ENCODE measurements at regions not wholly inside any gene's neighbourhood (a gene's known extent, or its start where the extent isn't known, plus 50 kb on each side); places are given as distances from the start of the nearest gene placed in this dataset.

DNA sequence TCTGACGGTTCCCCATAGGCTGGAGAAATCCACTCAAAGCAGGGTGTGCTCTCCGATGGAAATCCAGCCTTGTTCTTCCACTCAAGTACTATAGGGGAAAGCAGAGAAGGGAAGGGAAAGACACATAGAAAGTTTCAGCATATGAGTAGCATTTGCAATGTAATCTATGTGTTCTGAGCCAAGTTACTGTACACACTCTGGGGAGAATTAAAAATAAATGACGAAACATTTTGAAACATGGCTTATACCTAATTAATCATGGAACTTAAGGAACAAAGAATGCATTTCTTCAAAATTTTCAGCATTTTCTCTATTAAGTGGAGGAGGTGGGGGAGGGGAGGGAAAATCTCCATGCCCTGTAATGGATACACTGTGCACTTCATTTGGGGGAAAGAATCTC lies 198.1 kb upstream of the HABP2 start:
- no peaks in the 10 kb centered on the region for H3K36me3 Mint-ChIP-seq (ENCODE audit: insufficient read depth)
- no peak for DNase-seq (ENCODE audit: low spot score, unreplicated experiment)
- H3K9me3 Mint-ChIP-seq (ENCODE audit: low read depth) = no peaks in the 10 kb centered on the region
- H3K27me3 Mint-ChIP-seq = peaks cover 42% of the 10 kb centered on the region
- no peak overlapping the region for H3K4me3 Mint-ChIP-seq (ENCODE audit: low read depth)
- TF ChIP-seq, protein P1, sequence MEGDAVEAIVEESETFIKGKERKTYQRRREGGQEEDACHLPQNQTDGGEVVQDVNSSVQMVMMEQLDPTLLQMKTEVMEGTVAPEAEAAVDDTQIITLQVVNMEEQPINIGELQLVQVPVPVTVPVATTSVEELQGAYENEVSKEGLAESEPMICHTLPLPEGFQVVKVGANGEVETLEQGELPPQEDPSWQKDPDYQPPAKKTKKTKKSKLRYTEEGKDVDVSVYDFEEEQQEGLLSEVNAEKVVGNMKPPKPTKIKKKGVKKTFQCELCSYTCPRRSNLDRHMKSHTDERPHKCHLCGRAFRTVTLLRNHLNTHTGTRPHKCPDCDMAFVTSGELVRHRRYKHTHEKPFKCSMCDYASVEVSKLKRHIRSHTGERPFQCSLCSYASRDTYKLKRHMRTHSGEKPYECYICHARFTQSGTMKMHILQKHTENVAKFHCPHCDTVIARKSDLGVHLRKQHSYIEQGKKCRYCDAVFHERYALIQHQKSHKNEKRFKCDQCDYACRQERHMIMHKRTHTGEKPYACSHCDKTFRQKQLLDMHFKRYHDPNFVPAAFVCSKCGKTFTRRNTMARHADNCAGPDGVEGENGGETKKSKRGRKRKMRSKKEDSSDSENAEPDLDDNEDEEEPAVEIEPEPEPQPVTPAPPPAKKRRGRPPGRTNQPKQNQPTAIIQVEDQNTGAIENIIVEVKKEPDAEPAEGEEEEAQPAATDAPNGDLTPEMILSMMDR (IDR thresholded peaks at IDR 0.05; ENCODE audit: unreplicated experiment) = no peak
- no peak overlapping the region for H3K27ac Mint-ChIP-seq
- peaks cover 12% of the 10 kb centered on the region for H3K4me1 Mint-ChIP-seq (ENCODE audit: low read depth)

DNA sequence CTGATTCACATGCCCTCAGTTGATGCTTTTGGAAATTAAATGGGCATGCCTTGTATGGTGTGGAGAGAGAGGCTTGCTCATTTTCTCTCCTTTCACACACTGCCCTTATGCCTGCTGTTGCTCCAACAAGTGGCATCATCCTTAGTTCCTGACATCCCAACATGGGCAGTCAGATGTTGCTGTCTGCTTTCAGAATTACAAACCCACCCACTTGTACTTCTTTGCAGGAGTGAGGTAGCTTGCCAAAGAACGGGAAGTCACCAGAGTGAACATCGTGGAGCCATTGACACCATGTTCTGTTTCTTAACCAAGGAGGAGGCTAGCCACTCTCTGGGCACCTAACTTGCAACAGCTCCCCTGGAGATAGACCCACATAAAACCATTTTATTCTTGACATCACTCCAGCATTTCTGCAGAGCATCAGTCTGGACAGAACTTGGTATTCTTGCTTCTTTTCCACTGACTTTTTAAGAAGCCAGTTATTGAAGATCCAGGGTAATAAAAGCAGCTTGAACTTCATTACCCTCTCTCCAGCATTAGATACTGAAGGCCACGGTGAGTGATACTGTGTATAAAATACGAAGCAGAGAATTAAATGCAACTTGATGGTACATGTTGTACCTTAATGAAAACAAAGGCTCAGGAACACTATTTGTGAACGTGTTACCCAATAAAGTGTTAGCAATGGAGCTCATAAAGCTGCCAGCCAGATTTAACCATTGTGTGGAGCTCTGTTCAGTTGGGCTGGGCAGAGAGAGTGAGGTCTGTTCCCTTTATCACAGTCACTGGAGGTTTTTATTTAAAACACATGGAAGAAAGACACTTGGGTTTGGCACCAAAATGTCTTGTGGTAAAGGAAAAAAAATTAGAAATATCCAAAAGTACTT lies 195.8 kb upstream of the HABP2 start:
- Mint-ChIP-seq H3K27me3 (peaks cover 40% of the 10 kb centered on the region), H3K9me3 (ENCODE audit: low read depth) (no peaks in the 10 kb centered on the region), H3K36me3 (ENCODE audit: insufficient read depth) (no peaks in the 10 kb centered on the region), H3K4me3 (ENCODE audit: low read depth) (no peak overlapping the region), H3K4me1 (ENCODE audit: low read depth) (peaks cover 2% of the 10 kb centered on the region), H3K27ac (no peak overlapping the region)
- TF ChIP-seq, protein P1 (IDR thresholded peaks at IDR 0.05; ENCODE audit: unreplicated experiment) = no peak
- no peak for DNase-seq (ENCODE audit: low spot score, unreplicated experiment)

DNA sequence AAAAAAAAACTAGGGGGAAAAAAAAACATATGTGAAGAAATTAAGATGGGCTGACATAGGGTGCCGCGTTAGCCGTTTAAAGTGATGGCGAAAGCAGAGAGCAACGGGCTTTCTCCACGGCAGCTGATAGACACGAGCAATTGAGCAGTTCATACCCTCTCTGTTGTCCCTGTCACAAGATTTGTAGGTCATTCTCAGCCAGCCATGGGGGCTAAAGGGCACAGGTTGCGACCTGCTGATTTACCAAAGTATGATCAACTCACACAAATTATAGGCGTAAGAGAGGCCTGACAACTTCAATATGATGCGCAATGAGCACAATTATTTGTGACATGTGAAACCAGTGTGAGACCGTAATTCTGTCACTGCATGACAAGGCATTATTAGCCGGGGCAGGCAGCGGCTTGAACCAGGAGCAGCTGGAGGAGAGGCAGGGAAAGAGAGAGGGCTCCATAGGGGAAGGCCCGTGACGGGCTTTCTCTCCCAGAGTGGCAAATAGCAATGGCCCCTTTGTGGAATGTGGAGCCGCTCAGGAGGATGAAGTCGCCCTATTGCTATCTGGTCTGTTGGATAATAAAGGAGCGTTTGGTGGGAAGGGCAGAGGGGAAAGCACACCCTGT lies 195.1 kb upstream of the HABP2 start:
- peaks cover 8% of the 10 kb centered on the region for H3K4me1 Mint-ChIP-seq (ENCODE audit: low read depth)
- no peak overlapping the region for H3K27ac Mint-ChIP-seq
- no peak for DNase-seq (ENCODE audit: low spot score, unreplicated experiment)
- H3K9me3 Mint-ChIP-seq (ENCODE audit: low read depth) = no peaks in the 10 kb centered on the region
- TF ChIP-seq, protein P1 (IDR thresholded peaks at IDR 0.05; ENCODE audit: unreplicated experiment) = no peak
- H3K27me3 Mint-ChIP-seq = peaks cover 42% of the 10 kb centered on the region
- H3K36me3 Mint-ChIP-seq (ENCODE audit: insufficient read depth) = no peaks in the 10 kb centered on the region
- H3K4me3 Mint-ChIP-seq (ENCODE audit: low read depth) = no peak overlapping the region

DNA sequence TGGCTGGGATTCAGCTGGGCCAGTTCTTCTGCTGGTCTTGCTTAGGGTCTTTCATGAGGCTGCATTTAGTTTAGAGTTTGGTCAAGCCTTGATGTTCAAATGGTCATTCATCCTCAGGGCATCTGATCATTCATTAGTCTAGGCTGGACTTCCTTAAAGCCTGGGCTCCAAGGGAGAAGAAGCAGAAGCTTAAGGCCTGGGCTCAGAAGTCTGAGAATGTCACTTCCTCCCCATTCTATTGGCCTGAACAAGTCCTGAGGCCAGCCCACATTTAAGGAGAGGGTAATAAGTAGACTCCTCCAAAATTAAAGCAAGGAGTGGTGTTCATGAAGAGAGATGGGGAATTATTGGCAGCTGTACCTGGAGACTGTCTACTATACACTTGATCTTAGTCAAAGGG lies 193.2 kb upstream of the HABP2 start:
- H3K9me3 Mint-ChIP-seq (ENCODE audit: low read depth) = no peaks in the 10 kb centered on the region
- H3K36me3 Mint-ChIP-seq (ENCODE audit: insufficient read depth) = no peaks in the 10 kb centered on the region
- DNase-seq (ENCODE audit: low spot score, unreplicated experiment) = no peak
- TF ChIP-seq, protein P1 (IDR thresholded peaks at IDR 0.05; ENCODE audit: unreplicated experiment) = no peak
- H3K27ac Mint-ChIP-seq = no peak overlapping the region
- H3K4me3 Mint-ChIP-seq (ENCODE audit: low read depth) = no peak overlapping the region
- H3K27me3 Mint-ChIP-seq = peaks cover 33% of the 10 kb centered on the region
- H3K4me1 Mint-ChIP-seq (ENCODE audit: low read depth) = peaks cover 8% of the 10 kb centered on the region

DNA sequence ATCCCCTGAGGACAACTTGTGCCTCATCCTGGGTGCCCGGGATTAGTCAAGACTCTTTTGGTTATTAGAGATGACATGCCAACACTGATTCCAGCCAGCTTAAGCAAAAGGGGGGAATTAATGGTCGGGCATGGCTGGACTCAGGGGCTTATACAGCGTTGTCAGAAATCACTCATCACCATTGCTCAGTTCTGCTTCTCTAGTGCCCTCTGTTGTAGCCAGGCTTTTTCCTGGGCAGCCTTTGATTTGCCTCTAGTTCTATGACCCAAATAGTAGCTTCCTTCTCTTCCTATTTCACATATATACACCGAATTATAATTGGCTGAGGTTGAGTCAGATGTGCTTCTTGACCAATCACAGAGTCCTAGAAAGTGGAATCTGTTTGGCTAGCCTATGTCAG lies 192.0 kb upstream of the HABP2 start:
- TF ChIP-seq, protein P1 (IDR thresholded peaks at IDR 0.05; ENCODE audit: unreplicated experiment) = no peak
- Mint-ChIP-seq H3K4me3 (ENCODE audit: low read depth) (no peak overlapping the region), H3K27ac (no peak overlapping the region), H3K4me1 (ENCODE audit: low read depth) (peaks cover 8% of the 10 kb centered on the region), H3K36me3 (ENCODE audit: insufficient read depth) (no peaks in the 10 kb centered on the region), H3K9me3 (ENCODE audit: low read depth) (peaks cover 3% of the 10 kb centered on the region), H3K27me3 (peaks cover 25% of the 10 kb centered on the region)
- DNase-seq (ENCODE audit: low spot score, unreplicated experiment) = no peak
